NT2/D1 (cell line): ENCODE measurements at regions not wholly inside any gene's neighbourhood (a gene's known extent, or its start where the extent isn't known, plus 50 kb on each side); places are given as distances from the start of the nearest gene placed in this dataset.

ENCODE experiments used
- SUZ12 ChIP-seq: IDR thresholded peaks from 2 replicates; pipeline ENCODE4 v1.6.1; 2011; ENCODE audit not compliant: insufficient read length, insufficient read depth; ENCODE audit errors: extremely low read depth
- YY1 ChIP-seq: IDR thresholded peaks from 2 replicates; pipeline ENCODE4 v1.6.1; 2011; ENCODE audit not compliant: insufficient read length, insufficient read depth
- ZNF274 ChIP-seq: IDR thresholded peaks from 2 replicates; pipeline ENCODE4 v1.6.1; 2011; ENCODE audit warnings: mild to moderate bottlenecking, low read depth, low read length

DNA sequence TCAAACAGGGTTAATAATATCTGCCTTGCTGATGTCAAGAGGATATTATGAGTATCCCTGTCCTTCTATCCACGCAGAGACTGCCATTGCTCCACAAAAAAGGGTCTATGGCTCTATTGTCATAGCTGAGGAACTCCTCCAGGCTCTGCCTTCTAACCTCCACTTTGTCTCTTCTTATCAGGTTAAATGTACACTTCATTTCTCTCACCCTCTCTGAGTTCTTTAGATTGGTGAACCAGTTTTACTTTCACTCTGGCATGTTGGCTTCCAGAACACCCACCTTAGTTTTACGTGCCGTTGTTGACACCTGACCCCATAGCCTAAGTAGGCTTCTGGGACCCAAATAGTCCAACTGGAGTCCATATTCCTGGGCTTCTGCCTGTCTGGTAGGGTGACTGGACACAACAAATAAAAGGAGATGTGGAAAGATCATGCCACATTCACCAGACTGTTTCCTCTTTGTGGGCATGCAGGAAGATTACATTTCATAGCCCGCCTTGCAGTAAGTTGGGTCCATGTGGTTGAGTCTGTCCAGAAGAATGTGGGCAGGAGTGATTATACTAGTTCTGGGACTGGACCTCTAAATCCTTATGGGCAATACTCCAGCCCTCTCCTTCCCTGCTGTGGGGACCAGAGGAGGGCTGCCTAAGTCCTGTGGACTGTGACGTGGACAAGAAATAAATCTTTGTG, 350.4 kb upstream of the CLINT1 start:
- no peak for TF ChIP-seq ZNF274
- no peak for TF ChIP-seq YY1
- no peak for TF ChIP-seq SUZ12
